ENCODE measurements at regions not wholly inside any gene's neighbourhood (a gene's known extent, or its start where the extent isn't known, plus 50 kb on each side); places are given as distances from the start of the nearest gene placed in this dataset.

DNA sequence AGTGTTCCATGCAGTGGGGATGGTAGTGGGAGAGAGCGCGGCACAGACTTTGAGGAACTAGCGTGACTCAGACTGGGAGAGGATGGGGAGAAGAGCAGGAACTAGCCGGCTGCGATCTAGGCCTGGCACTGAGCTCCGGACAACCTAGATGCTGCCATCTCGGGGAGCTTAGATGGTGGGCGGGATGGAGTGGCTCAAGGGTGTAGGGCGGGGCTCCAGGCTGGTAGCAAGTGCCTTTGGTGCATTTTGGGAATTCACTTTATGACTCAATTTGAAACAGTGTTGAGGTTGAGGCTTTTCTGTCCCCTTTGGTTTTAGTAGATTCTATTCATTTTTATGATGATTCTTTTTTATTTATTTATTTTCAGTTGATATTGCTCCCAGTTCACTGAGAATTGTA lies 185.3 kb upstream of the GPR26 start:
- FAIRE-seq = no peak
- TF ChIP-seq, protein P1, sequence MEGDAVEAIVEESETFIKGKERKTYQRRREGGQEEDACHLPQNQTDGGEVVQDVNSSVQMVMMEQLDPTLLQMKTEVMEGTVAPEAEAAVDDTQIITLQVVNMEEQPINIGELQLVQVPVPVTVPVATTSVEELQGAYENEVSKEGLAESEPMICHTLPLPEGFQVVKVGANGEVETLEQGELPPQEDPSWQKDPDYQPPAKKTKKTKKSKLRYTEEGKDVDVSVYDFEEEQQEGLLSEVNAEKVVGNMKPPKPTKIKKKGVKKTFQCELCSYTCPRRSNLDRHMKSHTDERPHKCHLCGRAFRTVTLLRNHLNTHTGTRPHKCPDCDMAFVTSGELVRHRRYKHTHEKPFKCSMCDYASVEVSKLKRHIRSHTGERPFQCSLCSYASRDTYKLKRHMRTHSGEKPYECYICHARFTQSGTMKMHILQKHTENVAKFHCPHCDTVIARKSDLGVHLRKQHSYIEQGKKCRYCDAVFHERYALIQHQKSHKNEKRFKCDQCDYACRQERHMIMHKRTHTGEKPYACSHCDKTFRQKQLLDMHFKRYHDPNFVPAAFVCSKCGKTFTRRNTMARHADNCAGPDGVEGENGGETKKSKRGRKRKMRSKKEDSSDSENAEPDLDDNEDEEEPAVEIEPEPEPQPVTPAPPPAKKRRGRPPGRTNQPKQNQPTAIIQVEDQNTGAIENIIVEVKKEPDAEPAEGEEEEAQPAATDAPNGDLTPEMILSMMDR (IDR thresholded peaks at IDR 0.05; ENCODE audit: insufficient read depth, low read length, severe bottlenecking) = no peak
- no peak for DNase-seq (ENCODE audit: low read depth)
- H3K27me3 ChIP-seq (ENCODE audit: control insufficient read depth, insufficient read depth, low read length) = no peaks in the 10 kb centered on the region
- H3K36me3 ChIP-seq (ENCODE audit: control insufficient read depth, insufficient read depth, low read length) = no peaks in the 10 kb centered on the region
- H3K4me3 ChIP-seq (ENCODE audit: low read depth, low read length) = no peak overlapping the region

DNA sequence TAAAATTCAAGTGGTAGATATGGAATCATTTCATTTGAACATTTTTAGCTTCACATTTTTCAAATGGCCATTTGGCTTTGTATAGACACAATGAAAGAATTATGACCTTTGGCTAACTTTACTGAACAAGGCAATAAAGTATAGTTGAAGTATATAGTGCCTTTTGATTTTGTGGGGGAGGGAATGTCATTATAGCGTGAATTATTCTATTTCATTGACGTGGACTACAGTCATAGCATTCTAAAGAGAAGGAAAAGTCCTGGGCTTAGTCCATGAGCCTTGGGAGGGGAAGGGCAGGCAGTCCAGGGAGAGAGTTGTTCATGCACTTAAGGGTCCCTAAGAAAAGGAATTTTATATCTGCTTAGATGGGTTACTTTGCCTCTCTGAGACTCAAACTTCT lies 181.4 kb upstream of the GPR26 start:
- TF ChIP-seq, protein P1 (IDR thresholded peaks at IDR 0.05; ENCODE audit: insufficient read depth, low read length, severe bottlenecking) = no peak
- H3K27me3 ChIP-seq (ENCODE audit: control insufficient read depth, insufficient read depth, low read length) = no peaks in the 10 kb centered on the region
- H3K4me3 ChIP-seq (ENCODE audit: low read depth, low read length) = no peak overlapping the region
- no peaks in the 10 kb centered on the region for H3K36me3 ChIP-seq (ENCODE audit: control insufficient read depth, insufficient read depth, low read length)
- no peak for DNase-seq (ENCODE audit: low read depth)
- FAIRE-seq = no peak

DNA sequence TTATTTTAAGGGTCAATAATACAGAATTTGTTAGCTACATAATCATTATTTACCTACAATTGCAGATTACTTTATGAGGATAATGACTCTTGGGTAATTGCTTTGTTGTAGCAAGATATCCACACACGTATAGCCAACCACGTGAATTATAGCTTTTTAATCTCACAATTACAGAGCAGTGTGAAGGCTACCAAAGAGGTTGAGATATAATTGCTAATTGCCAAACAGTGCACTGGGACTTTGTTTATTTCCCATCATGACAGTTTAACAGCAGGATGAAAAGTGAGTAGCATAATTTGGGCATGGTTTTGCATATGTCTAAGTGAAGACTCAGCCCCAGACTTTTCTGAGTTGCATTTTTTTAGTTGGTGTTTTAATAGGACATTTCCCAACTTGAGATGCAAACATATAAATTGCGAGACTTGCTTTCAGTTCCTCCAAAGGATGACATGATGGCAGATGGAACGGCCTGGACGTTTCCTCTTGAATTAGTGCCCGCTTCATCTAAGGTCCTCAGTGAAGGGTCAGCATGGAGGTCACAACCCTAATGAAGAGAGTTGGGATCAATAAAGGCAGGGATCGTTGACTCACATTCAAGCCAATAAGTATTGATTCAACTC lies 180.7 kb upstream of the GPR26 start:
- Histone ChIP-seq H3K4me3 (ENCODE audit: low read depth, low read length) (no peak overlapping the region), H3K27me3 (ENCODE audit: control insufficient read depth, insufficient read depth, low read length) (no peaks in the 10 kb centered on the region), H3K36me3 (ENCODE audit: control insufficient read depth, insufficient read depth, low read length) (no peaks in the 10 kb centered on the region)
- TF ChIP-seq, protein P1 (IDR thresholded peaks at IDR 0.05; ENCODE audit: insufficient read depth, low read length, severe bottlenecking) = no peak
- FAIRE-seq (no peak), DNase-seq (ENCODE audit: low read depth) (no peak)

DNA sequence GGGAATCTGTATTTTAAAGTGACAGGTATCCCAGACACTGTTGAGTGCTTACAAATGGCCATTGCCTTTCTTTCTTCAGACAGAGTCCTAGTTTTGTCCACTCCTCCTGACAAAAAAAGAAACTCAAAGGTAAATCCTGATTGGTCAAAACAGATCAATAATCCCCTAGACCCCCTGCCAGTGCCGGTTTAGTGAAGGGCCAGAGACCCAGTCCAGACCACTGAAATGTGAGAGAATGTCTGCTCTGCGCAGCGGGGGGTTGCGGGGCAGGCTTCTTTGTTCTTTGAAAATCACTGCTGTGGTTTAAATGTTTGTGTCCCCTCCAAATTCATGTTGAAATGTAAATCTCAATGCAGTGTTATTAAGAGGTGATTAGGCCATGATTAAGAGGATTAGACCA lies 177.7 kb upstream of the GPR26 start:
- Histone ChIP-seq H3K4me3 (ENCODE audit: low read depth, low read length) (no peak overlapping the region), H3K36me3 (ENCODE audit: control insufficient read depth, insufficient read depth, low read length) (no peaks in the 10 kb centered on the region), H3K27me3 (ENCODE audit: control insufficient read depth, insufficient read depth, low read length) (peaks cover 2% of the 10 kb centered on the region)
- TF ChIP-seq, protein P1 (IDR thresholded peaks at IDR 0.05; ENCODE audit: insufficient read depth, low read length, severe bottlenecking) = no peak
- DNase-seq (ENCODE audit: low read depth) = no peak
- no peak for FAIRE-seq

DNA sequence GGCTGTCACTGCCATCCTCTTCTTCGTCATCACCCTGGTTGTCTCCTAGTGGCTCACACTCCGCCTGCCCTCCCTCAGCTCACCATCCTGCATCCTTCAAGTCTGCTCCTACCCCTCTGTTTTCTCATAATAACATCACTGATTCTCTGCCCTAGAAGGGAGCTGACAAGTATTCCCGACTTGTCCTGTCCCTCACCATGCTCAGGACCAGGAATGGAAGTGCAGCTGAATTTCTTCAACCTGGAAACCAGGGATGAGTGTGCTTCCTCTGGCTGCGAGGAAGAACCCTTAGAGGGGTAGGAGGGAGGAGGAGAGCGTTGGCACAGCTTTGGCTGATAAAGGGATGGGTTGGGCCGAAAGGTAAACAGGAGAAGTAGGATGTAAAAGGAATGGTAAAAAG lies 174.8 kb upstream of the GPR26 start:
- Histone ChIP-seq H3K27me3 (ENCODE audit: control insufficient read depth, insufficient read depth, low read length) (peaks cover 2% of the 10 kb centered on the region), H3K4me3 (ENCODE audit: low read depth, low read length) (no peak overlapping the region), H3K36me3 (ENCODE audit: control insufficient read depth, insufficient read depth, low read length) (no peaks in the 10 kb centered on the region)
- FAIRE-seq = no peak
- DNase-seq (ENCODE audit: low read depth) = no peak
- TF ChIP-seq, protein P1 (IDR thresholded peaks at IDR 0.05; ENCODE audit: insufficient read depth, low read length, severe bottlenecking) = no peak

DNA sequence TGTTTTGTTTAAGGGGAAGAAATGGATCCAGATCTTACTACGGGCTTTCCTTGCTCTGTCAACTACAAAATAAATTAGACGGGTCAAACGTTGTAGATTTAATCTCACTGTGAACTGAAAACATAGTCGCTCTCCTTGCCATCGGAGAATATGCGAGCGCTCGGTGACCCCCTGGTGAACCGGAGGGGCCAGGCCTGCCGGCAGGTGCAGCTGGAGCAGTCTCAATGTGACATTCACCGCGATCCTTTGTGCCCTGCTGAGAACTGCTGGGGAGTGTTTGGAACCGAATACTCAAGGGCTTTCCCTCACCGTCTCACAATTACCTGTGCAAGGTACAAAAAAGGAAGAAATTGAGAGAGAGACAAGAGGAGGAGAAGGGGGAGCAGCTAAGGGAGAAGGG lies 174.1 kb upstream of the GPR26 start:
- DNase-seq (ENCODE audit: low read depth) (no peak), FAIRE-seq (no peak)
- no peaks in the 10 kb centered on the region for H3K36me3 ChIP-seq (ENCODE audit: control insufficient read depth, insufficient read depth, low read length)
- TF ChIP-seq, protein P1 (IDR thresholded peaks at IDR 0.05; ENCODE audit: insufficient read depth, low read length, severe bottlenecking) = no peak
- H3K27me3 ChIP-seq (ENCODE audit: control insufficient read depth, insufficient read depth, low read length) = peaks cover 2% of the 10 kb centered on the region
- no peak overlapping the region for H3K4me3 ChIP-seq (ENCODE audit: low read depth, low read length)
